Left ventricle myocardium inferior (tissue), 1 donor: ENCODE measurements at regions not wholly inside any gene's neighbourhood (a gene's known extent, or its start where the extent isn't known, plus 50 kb on each side); places are given as distances from the start of the nearest gene placed in this dataset.

ENCODE experiments used
- DNase-seq: peaks from one replicate; pipeline ENCODE4 v3.0.0-alpha.2; 2020
- H3K27ac ChIP-seq: fragments of 200-600 bp; replicated peaks from 2 replicates; pipeline ENCODE4 v1.8.0; 2021
- H3K27me3 ChIP-seq: fragments of 200-600 bp; 2 replicates; pipeline ENCODE4 v1.8.0; 2021; ENCODE audit warnings: low read depth
- H3K36me3 ChIP-seq: fragments of 200-600 bp; 2 replicates; pipeline ENCODE4 v1.8.0; 2021
- H3K4me1 ChIP-seq: fragments of 200-600 bp; 2 replicates; pipeline ENCODE4 v1.8.0; 2021
- H3K4me3 ChIP-seq: fragments of 200-600 bp; 2 replicates; pipeline ENCODE4 v1.8.0; 2021; ENCODE audit warnings: mild to moderate bottlenecking, moderate library complexity
- H3K9me3 ChIP-seq: fragments of 200-600 bp; replicated peaks from 2 replicates; pipeline ENCODE4 v1.8.0; 2021
- CTCF ChIP-seq: fragments of 200-600 bp; IDR thresholded peaks from 2 replicates; pipeline ENCODE4 v1.8.0; 2021; ENCODE audit warnings: antibody characterized with exemption, mild to moderate bottlenecking, borderline replicate concordance
- intact Hi-C: fragments of 100-400 bp; cut with micrococcal nuclease; formaldehyde crosslinking; loops from one replicate; pipeline ENCODE4 v1.11.0; 2022
- donor health status: DM: no; HTN: yes; CAD: no; lungs with severe emphysema.

GRCh38 chr14:41299924-41300323, 306.8 kb upstream of the LRFN5 start:
- Histone ChIP-seq H3K27me3 (no peaks in the 10 kb centered on the region), H3K9me3 (no peaks in the 10 kb centered on the region), H3K27ac (no peak overlapping the region), H3K36me3 (no peaks in the 10 kb centered on the region), H3K4me3 (no peak overlapping the region), H3K4me1 (no peaks in the 10 kb centered on the region)
- no peak for DNase-seq
- TF ChIP-seq CTCF, result no peak
- intact Hi-C loops, result no loop called here

GRCh38 chr14:41298328-41298690, 308.4 kb upstream of the LRFN5 start:
- no peak for TF ChIP-seq CTCF
- Histone ChIP-seq H3K36me3 (no peaks in the 10 kb centered on the region), H3K4me1 (no peaks in the 10 kb centered on the region), H3K9me3 (no peaks in the 10 kb centered on the region), H3K27ac (no peak overlapping the region), H3K4me3 (no peak overlapping the region), H3K27me3 (no peaks in the 10 kb centered on the region)
- intact Hi-C loops, result no loop called here
- DNase-seq, result no peak

GRCh38 chr14:41297576-41298327, 308.9 kb upstream of the LRFN5 start:
- H3K4me3 ChIP-seq, result no peak overlapping the region
- no peak for TF ChIP-seq CTCF
- no peak for DNase-seq
- H3K27me3 ChIP-seq, result no peaks in the 10 kb centered on the region
- no peaks in the 10 kb centered on the region for H3K36me3 ChIP-seq
- no peak overlapping the region for H3K27ac ChIP-seq
- H3K4me1 ChIP-seq, result no peaks in the 10 kb centered on the region
- H3K9me3 ChIP-seq, result no peaks in the 10 kb centered on the region
- intact Hi-C loops, result no loop called here

- no peak for TF ChIP-seq CTCF
- intact Hi-C loops, result no loop called here
- Histone ChIP-seq H3K36me3 (no peaks in the 10 kb centered on the region), H3K27me3 (no peaks in the 10 kb centered on the region), H3K9me3 (no peaks in the 10 kb centered on the region), H3K4me3 (no peak overlapping the region), H3K27ac (no peak overlapping the region), H3K4me1 (no peaks in the 10 kb centered on the region)
- DNase-seq, result no peak
These were observed 310.9 kb upstream of the LRFN5 start for GRCh38 chr14:41295734-41296133.

GRCh38 chr14:41289025-41289424, 317.7 kb upstream of the LRFN5 start:
- H3K9me3 ChIP-seq, result peaks cover 10% of the 10 kb centered on the region
- DNase-seq, result no peak
- no peak overlapping the region for H3K27ac ChIP-seq
- no peaks in the 10 kb centered on the region for H3K27me3 ChIP-seq
- no peak for TF ChIP-seq CTCF
- intact Hi-C loops, result no loop called here
- no peaks in the 10 kb centered on the region for H3K36me3 ChIP-seq
- H3K4me1 ChIP-seq, result no peaks in the 10 kb centered on the region
- no peak overlapping the region for H3K4me3 ChIP-seq
